ENCODE measurements at regions not wholly inside any gene's neighbourhood (a gene's known extent, or its start where the extent isn't known, plus 50 kb on each side); places are given as distances from the start of the nearest gene placed in this dataset.

- TF ChIP-seq, protein P1, sequence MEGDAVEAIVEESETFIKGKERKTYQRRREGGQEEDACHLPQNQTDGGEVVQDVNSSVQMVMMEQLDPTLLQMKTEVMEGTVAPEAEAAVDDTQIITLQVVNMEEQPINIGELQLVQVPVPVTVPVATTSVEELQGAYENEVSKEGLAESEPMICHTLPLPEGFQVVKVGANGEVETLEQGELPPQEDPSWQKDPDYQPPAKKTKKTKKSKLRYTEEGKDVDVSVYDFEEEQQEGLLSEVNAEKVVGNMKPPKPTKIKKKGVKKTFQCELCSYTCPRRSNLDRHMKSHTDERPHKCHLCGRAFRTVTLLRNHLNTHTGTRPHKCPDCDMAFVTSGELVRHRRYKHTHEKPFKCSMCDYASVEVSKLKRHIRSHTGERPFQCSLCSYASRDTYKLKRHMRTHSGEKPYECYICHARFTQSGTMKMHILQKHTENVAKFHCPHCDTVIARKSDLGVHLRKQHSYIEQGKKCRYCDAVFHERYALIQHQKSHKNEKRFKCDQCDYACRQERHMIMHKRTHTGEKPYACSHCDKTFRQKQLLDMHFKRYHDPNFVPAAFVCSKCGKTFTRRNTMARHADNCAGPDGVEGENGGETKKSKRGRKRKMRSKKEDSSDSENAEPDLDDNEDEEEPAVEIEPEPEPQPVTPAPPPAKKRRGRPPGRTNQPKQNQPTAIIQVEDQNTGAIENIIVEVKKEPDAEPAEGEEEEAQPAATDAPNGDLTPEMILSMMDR (IDR thresholded peaks at IDR 0.05) = no peak
- TF ChIP-seq POLR2A (IDR thresholded peaks at IDR 0.05) = no peak
Observed at GRCh38 chr12:33575346-33575745, 135.7 kb upstream of the SYT10 start.
